ENCODE measurements at regions not wholly inside any gene's neighbourhood (a gene's known extent, or its start where the extent isn't known, plus 50 kb on each side); places are given as distances from the start of the nearest gene placed in this dataset.

DNA sequence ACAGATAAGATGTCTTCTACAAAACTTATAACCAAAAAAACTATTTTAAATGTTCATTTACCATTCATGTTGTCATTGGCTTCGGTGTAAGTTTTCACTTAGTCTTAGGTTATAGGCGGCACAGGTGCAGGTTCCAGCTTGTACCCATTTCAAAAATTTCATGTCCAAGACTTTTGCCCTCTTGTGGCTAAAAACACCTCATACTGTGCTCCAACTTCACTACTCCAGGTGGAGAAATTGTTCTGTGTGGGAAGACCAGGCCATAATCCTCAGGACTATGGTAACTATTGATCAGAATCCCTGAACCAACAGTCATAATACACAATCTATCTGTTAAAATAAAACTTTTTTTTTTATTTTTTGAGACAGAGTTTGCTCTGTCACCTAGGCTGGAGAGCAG is 95.2 kb upstream of the ATP11B start:
- WGBS (ENCODE audit: low lambda C conversion rate) = 89% methylated on average over 2 of the region's 2 CpGs
- CTCF ChIA-PET = interaction anchor here (0.9 to 1.7 kb wide), 3 partner anchors 12 to 14 kb away, joined by 3 to 8 read pairs (median 3); no protein-coding TSS in a partner anchor
- no peaks in the 10 kb centered on the region for H4K20me1 ChIP-seq (ENCODE audit: insufficient read depth)

DNA sequence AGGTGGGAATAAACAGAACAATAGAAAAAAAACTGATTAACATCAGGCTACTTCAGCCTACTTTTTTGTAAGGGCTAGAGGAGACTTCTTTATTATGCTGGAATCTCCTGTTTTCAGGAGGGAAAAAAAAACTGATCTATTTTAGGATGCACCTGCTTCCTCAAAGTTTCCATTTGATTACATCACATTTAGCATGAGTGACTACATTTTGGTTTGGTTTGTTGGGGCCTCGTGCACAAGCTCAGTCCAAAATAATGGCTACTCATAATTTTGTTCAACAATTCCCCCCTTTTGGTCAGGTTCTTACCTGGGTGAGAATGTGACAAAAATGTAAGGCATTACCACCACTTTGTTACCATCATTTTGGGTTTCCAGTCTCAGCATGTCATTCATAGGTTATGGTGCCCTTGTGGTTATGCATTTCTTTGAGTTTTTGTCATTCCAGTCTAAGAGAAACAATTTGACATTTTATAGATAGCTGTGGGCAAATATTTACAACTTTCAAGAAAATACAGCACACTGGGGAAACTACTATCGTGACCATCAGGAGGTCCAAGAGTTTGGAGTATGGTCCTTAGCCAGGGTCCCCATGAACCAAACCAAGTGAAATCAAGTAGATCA is 93.6 kb upstream of the ATP11B start:
- Histone ChIP-seq H3K79me2 (ENCODE audit: insufficient read depth) (no peaks in the 10 kb centered on the region), H3K9me3 (no peaks in the 10 kb centered on the region), H3K9me2 (no peaks in the 10 kb centered on the region), H3K27ac (ENCODE audit: low read depth in 2 of 2, low read length in 1 of 2) (no peak overlapping the region), H2AFZ (ENCODE audit: low read depth) (no peak overlapping the region), H3K4me3 (ENCODE audit: low read depth in 2 of 2, low read length in 1 of 2) (no peak overlapping the region), H3K27me3 (ENCODE audit: insufficient read depth) (no peaks in the 10 kb centered on the region), H3K4me1 (ENCODE audit: control insufficient read depth in 1 of 2, insufficient read depth in 2 of 2, low read depth in 1 of 2, low read length in 1 of 2) (peaks cover 0 to 4% of the 10 kb centered on the region in 2 experiments; a peak in 1 of 4 replicates), H3K9ac (no peak overlapping the region), H3K36me3 (replicated peaks in 1 of 2; ENCODE audit: control insufficient read depth in 1 of 2, insufficient read depth in 2 of 2, low read length in 1 of 2) (no peaks in the 10 kb centered on the region), H4K20me1 (ENCODE audit: insufficient read depth) (no peaks in the 10 kb centered on the region), H3F3A (replicated peaks; ENCODE audit: insufficient read depth) (no peaks in the 10 kb centered on the region), H3K4me2 (no peak overlapping the region)
- 57% methylated on average over 2 of the region's 2 CpGs for WGBS (ENCODE audit: low lambda C conversion rate)
- no peak for TF ChIP-seq RCOR1 (IDR thresholded peaks at IDR 0.05; ENCODE audit: low read length)
- no peak for TF ChIP-seq JUND (IDR thresholded peaks at IDR 0.05)
- no peak for TF ChIP-seq TAF1 (IDR thresholded peaks at IDR 0.05; ENCODE audit: borderline replicate concordance, low read depth, low read length)
- TF ChIP-seq FOXM1 (IDR thresholded peaks at IDR 0.05; ENCODE audit: low read depth) = no peak
- TF ChIP-seq POLR2AphosphoS5 (IDR thresholded peaks at IDR 0.05; ENCODE audit: low read depth, low read length) = no peak
- TF ChIP-seq NFIC (IDR thresholded peaks at IDR 0.05; ENCODE audit: borderline replicate concordance) = no peak
- no peak for TF ChIP-seq FOSL2 (IDR thresholded peaks at IDR 0.05; ENCODE audit: borderline replicate concordance, low read depth)
- no peak for TF ChIP-seq EP300 (IDR thresholded peaks at IDR 0.05; ENCODE audit: borderline replicate concordance in 1 of 2, low read depth in 1 of 2, low read length in 1 of 2)
- TF ChIP-seq, protein P1, sequence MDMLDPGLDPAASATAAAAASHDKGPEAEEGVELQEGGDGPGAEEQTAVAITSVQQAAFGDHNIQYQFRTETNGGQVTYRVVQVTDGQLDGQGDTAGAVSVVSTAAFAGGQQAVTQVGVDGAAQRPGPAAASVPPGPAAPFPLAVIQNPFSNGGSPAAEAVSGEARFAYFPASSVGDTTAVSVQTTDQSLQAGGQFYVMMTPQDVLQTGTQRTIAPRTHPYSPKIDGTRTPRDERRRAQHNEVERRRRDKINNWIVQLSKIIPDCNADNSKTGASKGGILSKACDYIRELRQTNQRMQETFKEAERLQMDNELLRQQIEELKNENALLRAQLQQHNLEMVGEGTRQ (IDR thresholded peaks at IDR 0.05; ENCODE audit: borderline replicate concordance, low read depth, low read length) = no peak
- TF ChIP-seq, protein P2, sequence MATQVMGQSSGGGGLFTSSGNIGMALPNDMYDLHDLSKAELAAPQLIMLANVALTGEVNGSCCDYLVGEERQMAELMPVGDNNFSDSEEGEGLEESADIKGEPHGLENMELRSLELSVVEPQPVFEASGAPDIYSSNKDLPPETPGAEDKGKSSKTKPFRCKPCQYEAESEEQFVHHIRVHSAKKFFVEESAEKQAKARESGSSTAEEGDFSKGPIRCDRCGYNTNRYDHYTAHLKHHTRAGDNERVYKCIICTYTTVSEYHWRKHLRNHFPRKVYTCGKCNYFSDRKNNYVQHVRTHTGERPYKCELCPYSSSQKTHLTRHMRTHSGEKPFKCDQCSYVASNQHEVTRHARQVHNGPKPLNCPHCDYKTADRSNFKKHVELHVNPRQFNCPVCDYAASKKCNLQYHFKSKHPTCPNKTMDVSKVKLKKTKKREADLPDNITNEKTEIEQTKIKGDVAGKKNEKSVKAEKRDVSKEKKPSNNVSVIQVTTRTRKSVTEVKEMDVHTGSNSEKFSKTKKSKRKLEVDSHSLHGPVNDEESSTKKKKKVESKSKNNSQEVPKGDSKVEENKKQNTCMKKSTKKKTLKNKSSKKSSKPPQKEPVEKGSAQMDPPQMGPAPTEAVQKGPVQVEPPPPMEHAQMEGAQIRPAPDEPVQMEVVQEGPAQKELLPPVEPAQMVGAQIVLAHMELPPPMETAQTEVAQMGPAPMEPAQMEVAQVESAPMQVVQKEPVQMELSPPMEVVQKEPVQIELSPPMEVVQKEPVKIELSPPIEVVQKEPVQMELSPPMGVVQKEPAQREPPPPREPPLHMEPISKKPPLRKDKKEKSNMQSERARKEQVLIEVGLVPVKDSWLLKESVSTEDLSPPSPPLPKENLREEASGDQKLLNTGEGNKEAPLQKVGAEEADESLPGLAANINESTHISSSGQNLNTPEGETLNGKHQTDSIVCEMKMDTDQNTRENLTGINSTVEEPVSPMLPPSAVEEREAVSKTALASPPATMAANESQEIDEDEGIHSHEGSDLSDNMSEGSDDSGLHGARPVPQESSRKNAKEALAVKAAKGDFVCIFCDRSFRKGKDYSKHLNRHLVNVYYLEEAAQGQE (IDR thresholded peaks at IDR 0.05; ENCODE audit: low read depth, low read length) = no peak
- TF ChIP-seq TEAD4 (IDR thresholded peaks at IDR 0.05; ENCODE audit: borderline replicate concordance, insufficient read depth) = no peak
- no peak for TF ChIP-seq EZH2phosphoT487 (IDR thresholded peaks at IDR 0.05; ENCODE audit: borderline replicate concordance, low read depth)
- TF ChIP-seq RXRA (IDR thresholded peaks at IDR 0.05; ENCODE audit: borderline replicate concordance, low read depth) = no peak
- CTCF ChIA-PET = interaction anchor here (0.7 to 1.7 kb wide), 4 partner anchors 11 to 152 kb away, joined by 3 to 9 read pairs (median 6); no protein-coding TSS in a partner anchor
- POLR2A ChIA-PET = no interaction called here
- DNase-seq = no peak

More for the DNA sequence above, 95.2 kb upstream of the ATP11B start:
- no peak overlapping the region for H2AFZ ChIP-seq (ENCODE audit: low read depth)
- POLR2A ChIA-PET = no interaction called here
- no peaks in the 10 kb centered on the region for H3K9me2 ChIP-seq
- no peaks in the 10 kb centered on the region for H3K36me3 ChIP-seq (replicated peaks in 1 of 2; ENCODE audit: control insufficient read depth in 1 of 2, insufficient read depth in 2 of 2, low read length in 1 of 2)
- no peak overlapping the region for H3K4me3 ChIP-seq (ENCODE audit: low read depth in 2 of 2, low read length in 1 of 2)
- H3F3A ChIP-seq (replicated peaks; ENCODE audit: insufficient read depth) = no peaks in the 10 kb centered on the region
- peaks cover 4% of the 10 kb centered on the region; the same call in 1 of the 2 replicates for H3K27me3 ChIP-seq (ENCODE audit: insufficient read depth)
- H3K4me2 ChIP-seq = no peak overlapping the region
- no peaks in the 10 kb centered on the region for H3K79me2 ChIP-seq (ENCODE audit: insufficient read depth)
- H3K9ac ChIP-seq = no peak overlapping the region
- peaks cover 0 to 4% of the 10 kb centered on the region in 2 experiments; a peak in 1 of 4 replicates for H3K4me1 ChIP-seq (ENCODE audit: control insufficient read depth in 1 of 2, insufficient read depth in 2 of 2, low read depth in 1 of 2, low read length in 1 of 2)
- no peak for TF ChIP-seq GABPA (IDR thresholded peaks at IDR 0.05; ENCODE audit: low read depth)
- no peak overlapping the region for H3K27ac ChIP-seq (ENCODE audit: low read depth in 2 of 2, low read length in 1 of 2)
- no peaks in the 10 kb centered on the region for H3K9me3 ChIP-seq
- no peak for DNase-seq

Measured in SK-N-SH (cell line).